Right lobe of liver (tissue), 4 donors: ENCODE measurements at regions not wholly inside any gene's neighbourhood (a gene's known extent, or its start where the extent isn't known, plus 50 kb on each side); places are given as distances from the start of the nearest gene placed in this dataset.
"Not testable (repeated sequence)": the region's sequence is repeated elsewhere in the genome, so short reads cannot be mapped to it uniquely, and the experiment has no call there.

Experiments
- CTCF ChIP-seq, 4 donors: fragments of 200-600 bp in 3 of 4; fragments of 450-650 bp in 1 of 4; IDR thresholded peaks; one replicate each; pipeline versions ENCODE4 v1.5.1 to v1.8.0; 2016 to 2022; ENCODE audit warnings: antibody characterized with exemption in 4 of 4, mild to moderate bottlenecking in 2 of 4
- POLR2A ChIP-seq: fragments of 450-650 bp; IDR thresholded peaks from one replicate; pipeline ENCODE4 v1.6.1; 2017; ENCODE audit warnings: antibody characterized with exemption, mild to moderate bottlenecking
- donor health status: DM: no; HTN: no; CAD: no.
- donor health status: DM: no; HTN: no; CAD: no.
- donor health status: DM: no; HTN: yes; CAD: no.

- TF ChIP-seq POLR2A; CTCF (IDR thresholded peaks at IDR 0.05): not testable (repeated sequence)
These were observed 164.7 kb upstream of the NREP start for GRCh38 chr5:111921691-111922090.
